ENCODE measurements at regions not wholly inside any gene's neighbourhood (a gene's known extent, or its start where the extent isn't known, plus 50 kb on each side); places are given as distances from the start of the nearest gene placed in this dataset.

- no peak for DNase-seq
- Histone ChIP-seq H3K4me3 (no peak overlapping the region), H3K27me3 (no peaks in the 10 kb centered on the region), H3K9me3 (no peaks in the 10 kb centered on the region), H3K27ac (peak overlapping the region in 2 of 4 donors; percentile 4 to 64), H3K4me1 (peaks cover 0 to 29% (median 17%) of the 10 kb centered on the region in 4 donors), H3K36me3 (no peaks in the 10 kb centered on the region)
- intact Hi-C loops (cut with DNase I): no loop called here
- 87 to 90% methylated on average over 1 of the region's 1 CpG for WGBS, 2 donors
- no peak for TF ChIP-seq EP300 (IDR thresholded peaks at IDR 0.05)
- TF ChIP-seq POLR2AphosphoS5 (IDR thresholded peaks at IDR 0.05): no peak
- TF ChIP-seq POLR2A (IDR thresholded peaks at IDR 0.05): no peak
- TF ChIP-seq, protein P1, sequence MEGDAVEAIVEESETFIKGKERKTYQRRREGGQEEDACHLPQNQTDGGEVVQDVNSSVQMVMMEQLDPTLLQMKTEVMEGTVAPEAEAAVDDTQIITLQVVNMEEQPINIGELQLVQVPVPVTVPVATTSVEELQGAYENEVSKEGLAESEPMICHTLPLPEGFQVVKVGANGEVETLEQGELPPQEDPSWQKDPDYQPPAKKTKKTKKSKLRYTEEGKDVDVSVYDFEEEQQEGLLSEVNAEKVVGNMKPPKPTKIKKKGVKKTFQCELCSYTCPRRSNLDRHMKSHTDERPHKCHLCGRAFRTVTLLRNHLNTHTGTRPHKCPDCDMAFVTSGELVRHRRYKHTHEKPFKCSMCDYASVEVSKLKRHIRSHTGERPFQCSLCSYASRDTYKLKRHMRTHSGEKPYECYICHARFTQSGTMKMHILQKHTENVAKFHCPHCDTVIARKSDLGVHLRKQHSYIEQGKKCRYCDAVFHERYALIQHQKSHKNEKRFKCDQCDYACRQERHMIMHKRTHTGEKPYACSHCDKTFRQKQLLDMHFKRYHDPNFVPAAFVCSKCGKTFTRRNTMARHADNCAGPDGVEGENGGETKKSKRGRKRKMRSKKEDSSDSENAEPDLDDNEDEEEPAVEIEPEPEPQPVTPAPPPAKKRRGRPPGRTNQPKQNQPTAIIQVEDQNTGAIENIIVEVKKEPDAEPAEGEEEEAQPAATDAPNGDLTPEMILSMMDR (IDR thresholded peaks at IDR 0.05): no peak
These were observed 163.6 kb upstream of the RBMS1 start for GRCh38 chr2:160657196-160657595.

- Histone ChIP-seq H3K4me3 (no peak overlapping the region), H3K9me3 (no peaks in the 10 kb centered on the region), H3K36me3 (no peaks in the 10 kb centered on the region), H3K27ac (no peak overlapping the region), H3K4me1 (peaks cover 0 to 18% (median 13%) of the 10 kb centered on the region in 4 donors), H3K27me3 (no peaks in the 10 kb centered on the region)
- no peak for TF ChIP-seq POLR2A (IDR thresholded peaks at IDR 0.05)
- TF ChIP-seq EP300 (IDR thresholded peaks at IDR 0.05): no peak
- TF ChIP-seq, protein P1 (IDR thresholded peaks at IDR 0.05): no peak
- no peak for TF ChIP-seq POLR2AphosphoS5 (IDR thresholded peaks at IDR 0.05)
- DNase-seq: no peak
- intact Hi-C loops (cut with DNase I): no loop called here
These were observed 165.2 kb upstream of the RBMS1 start for GRCh38 chr2:160658851-160659250.

DNA sequence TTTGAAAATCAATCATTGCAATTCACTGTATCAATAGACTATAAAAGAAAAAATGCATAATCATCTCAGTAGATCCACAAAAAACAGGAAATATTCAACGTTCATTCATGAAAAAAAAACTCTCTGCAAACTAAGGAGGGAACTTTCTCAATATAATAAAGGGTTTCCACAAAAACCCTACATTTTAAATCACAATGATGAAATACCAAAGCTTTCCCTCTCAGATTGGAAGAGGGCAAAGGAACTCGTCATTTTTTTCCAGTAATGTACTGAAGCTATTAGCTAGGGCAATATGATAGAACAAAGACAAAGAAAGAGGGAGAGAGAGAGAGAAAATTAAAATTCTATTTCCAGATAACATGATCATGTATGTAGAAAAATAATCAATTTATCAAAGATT lies 167.1 kb upstream of the RBMS1 start:
- TF ChIP-seq, protein P1 (IDR thresholded peaks at IDR 0.05): no peak
- TF ChIP-seq EP300 (IDR thresholded peaks at IDR 0.05) (no peak), POLR2A (IDR thresholded peaks at IDR 0.05) (no peak), POLR2AphosphoS5 (IDR thresholded peaks at IDR 0.05) (no peak)
- H3K27me3 ChIP-seq: no peaks in the 10 kb centered on the region
- H3K36me3 ChIP-seq: no peaks in the 10 kb centered on the region
- no peak overlapping the region for H3K27ac ChIP-seq
- intact Hi-C loops (cut with DNase I): loop anchor here (10.0 kb wide), 2 partner anchors 264 to 314 kb away; no protein-coding TSS in a partner anchor
- WGBS, 2 donors: 41 to 49% methylated on average over 2 of the region's 2 CpGs
- H3K4me3 ChIP-seq: no peak overlapping the region
- no peak for DNase-seq
- H3K4me1 ChIP-seq: peaks cover 0 to 19% (median 15%) of the 10 kb centered on the region in 4 donors
- no peaks in the 10 kb centered on the region for H3K9me3 ChIP-seq

DNA sequence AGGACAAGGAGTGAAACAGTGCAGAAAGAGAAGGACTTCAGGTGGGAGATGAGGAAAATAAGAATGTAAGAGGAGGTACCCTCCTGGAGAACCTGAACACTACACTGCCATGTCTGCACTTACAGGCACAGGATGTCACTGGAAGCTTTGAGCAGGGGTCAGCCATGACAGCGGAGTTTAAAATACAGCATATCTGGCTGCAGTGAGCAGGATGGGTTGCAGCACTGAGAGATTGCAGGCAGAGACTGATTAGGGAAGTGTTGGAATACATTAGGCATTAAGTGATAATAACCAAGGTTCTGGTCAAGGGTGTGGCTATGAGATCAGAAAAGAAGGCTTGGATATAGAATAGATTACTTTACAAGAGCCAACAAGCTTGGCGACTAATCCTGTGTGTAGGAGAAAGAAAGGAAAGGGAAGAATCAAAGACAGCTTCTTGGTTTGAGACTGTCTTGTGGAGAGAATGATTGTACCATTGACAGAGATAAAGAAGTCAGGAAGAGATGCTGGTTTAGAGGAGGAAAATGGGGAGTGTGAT lies 171.1 kb upstream of the RBMS1 start:
- WGBS, 2 donors: 85 to 89% methylated on average over 2 of the region's 2 CpGs
- no peaks in the 10 kb centered on the region for H3K9me3 ChIP-seq
- peaks cover 0 to 23% (median 19%) of the 10 kb centered on the region in 4 donors for H3K4me1 ChIP-seq
- no peak for TF ChIP-seq POLR2A (IDR thresholded peaks at IDR 0.05)
- TF ChIP-seq EP300 (IDR thresholded peaks at IDR 0.05): no peak
- no peak for TF ChIP-seq POLR2AphosphoS5 (IDR thresholded peaks at IDR 0.05)
- TF ChIP-seq, protein P1 (IDR thresholded peaks at IDR 0.05): no peak
- no peaks in the 10 kb centered on the region for H3K36me3 ChIP-seq
- no peaks in the 10 kb centered on the region for H3K27me3 ChIP-seq
- no peak overlapping the region for H3K4me3 ChIP-seq
- intact Hi-C loops (cut with DNase I): loop anchor here (5.0 to 10.0 kb wide), 4 partner anchors 172 to 392 kb away; partner anchors contain the start of gene RBMS1
- peak overlapping the region in 3 of 4 donors; percentile 10 to 88 (median 87) for H3K27ac ChIP-seq
- DNase-seq: no peak
